ENCODE measurements at regions not wholly inside any gene's neighbourhood (a gene's known extent, or its start where the extent isn't known, plus 50 kb on each side); places are given as distances from the start of the nearest gene placed in this dataset.

- DNase-seq (ENCODE audit: low spot score), result no peak
These were observed 292.3 kb upstream of the SIX2 start for GRCh38 chr2:45301307-45302277.

- DNase-seq (ENCODE audit: low spot score), result no peak
These were observed 290.9 kb upstream of the SIX2 start for GRCh38 chr2:45300026-45300750.

GRCh38 chr2:45299361-45299760 lies 290.1 kb upstream of the SIX2 start:
- DNase-seq (ENCODE audit: low spot score), result no peak

GRCh38 chr2:45293182-45293581 lies 283.9 kb upstream of the SIX2 start:
- no peak for DNase-seq (ENCODE audit: low spot score)

- no peak for DNase-seq (ENCODE audit: low spot score)
These were observed 282.0 kb upstream of the SIX2 start for GRCh38 chr2:45291296-45291701.

DNA sequence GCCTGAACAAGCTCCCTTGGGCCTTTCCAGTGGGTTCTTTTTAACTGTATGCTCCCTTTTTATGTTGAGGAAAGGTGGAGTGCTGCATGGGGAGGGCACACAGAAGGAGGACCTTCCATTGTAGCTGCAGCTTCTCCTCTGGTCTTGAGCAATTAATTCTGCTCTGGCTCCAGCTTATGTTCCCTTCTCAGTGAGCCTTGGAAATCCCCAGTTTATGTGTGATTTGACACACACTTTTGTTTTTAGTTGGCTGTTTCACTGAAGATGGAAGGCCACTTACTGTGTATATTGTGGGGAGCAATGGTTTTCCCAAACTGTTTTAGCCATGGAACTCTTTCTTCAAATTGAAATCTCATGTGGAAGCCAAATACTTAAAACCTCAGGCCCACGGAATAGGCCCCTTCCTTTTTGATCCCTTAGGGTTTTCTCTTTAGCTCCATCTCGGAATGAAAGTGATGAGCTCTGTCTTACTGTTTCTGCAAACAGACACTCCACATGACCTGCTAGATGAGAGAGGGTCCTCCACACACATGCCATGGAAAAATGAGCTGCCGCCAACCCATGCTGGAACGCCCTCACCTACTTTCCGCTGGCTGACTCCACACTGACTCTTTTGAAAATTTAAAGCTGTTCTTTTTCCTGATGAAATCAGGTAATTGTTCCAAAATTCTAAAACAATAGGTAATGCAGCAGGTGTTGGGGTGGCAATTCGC lies 280.9 kb upstream of the SIX2 start:
- DNase-seq (ENCODE audit: low spot score), result no peak

DNA sequence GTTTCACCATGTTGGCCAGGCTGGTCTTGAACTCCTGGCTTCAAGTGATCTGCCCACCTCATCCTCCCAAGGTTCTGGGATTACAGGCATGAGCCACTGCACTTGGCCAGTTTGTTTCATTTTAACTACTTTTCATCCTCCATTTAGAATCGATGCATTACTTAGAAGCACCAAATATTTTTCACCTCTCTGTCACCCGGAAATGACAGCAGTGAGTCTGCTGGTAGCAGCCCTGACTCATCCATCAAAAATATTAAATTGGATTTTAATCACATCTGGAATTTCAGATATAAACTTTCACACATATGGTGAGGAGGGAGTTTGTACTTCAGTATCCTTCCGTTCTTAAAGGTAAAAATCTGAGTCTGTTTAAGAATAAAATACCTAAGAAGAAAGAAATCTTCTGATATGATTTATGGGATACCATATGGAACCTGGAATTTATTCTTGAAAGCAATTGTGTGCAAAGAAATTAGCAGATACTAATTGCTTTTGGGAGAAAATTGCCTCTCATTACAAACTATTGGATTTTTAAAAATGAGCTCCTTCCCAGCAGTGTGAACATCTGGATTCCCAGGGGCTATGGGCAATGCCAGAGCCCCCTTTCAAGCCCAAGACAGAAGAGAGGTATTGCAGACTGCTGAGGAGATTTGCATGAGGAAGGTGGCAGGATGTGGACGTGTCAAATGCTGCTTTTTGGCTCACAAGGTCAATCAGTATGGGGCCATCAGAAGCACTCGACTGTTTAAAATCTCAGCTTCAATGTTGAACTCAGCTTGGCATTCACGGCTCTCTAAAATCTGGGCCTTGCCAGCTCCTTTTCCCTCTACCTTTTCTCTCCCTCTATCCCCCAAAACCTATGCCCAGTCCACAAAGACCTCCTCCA lies 279.5 kb upstream of the SIX2 start:
- DNase-seq (ENCODE audit: low spot score), result no peak

DNA sequence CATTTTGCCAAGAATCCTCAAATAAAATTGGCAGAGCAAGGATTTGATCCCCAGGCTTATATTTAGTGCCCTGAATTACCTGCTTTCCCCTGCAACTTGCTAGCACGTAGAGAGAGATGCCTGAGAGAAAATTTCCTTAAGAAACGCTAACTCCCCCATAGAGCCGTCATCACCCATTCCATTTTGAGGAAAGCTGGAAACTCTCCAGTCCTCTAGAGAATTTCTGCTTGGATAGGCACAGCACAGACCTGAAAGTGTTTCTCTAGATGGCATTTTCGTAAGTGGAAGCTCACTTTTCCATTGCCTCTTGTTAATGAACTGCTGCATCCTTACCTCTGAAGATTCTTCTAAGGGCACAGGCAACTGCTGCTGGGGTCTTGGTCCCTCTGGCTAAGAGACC lies 277.8 kb upstream of the SIX2 start:
- DNase-seq (ENCODE audit: low spot score), result no peak

DNA sequence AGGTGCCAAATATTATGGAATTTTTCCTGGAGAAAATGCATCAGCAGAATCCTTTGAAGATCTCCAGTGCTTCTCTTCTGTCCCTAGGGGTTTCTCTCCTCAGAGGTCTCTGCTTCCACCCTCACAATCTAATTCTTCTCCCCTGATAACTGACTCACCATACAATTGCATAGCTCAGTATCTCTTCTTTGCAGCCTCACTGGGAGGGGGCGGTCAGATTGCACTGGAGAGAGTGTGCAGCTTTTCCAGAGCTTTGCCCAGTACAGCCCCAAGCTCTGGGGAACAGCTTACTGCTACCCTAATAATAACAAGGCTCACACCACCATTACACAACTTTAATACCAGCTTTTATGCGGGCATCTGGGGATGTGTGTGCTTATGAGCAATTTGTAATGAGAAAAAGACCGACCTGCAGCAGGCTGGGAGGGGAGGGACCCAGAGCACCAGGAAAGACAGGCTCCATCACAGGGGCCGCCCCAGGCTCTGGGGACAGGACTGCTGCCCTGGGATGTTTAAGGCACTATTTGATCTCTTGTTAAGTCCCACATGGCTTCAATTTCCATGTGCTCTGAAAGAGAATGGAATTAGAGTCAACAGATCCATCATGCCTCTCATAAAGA lies 276.6 kb upstream of the SIX2 start:
- DNase-seq (ENCODE audit: low spot score), result no peak

- no peak for DNase-seq (ENCODE audit: low spot score)
These were observed 276.1 kb upstream of the SIX2 start for GRCh38 chr2:45285311-45285710.

DNA sequence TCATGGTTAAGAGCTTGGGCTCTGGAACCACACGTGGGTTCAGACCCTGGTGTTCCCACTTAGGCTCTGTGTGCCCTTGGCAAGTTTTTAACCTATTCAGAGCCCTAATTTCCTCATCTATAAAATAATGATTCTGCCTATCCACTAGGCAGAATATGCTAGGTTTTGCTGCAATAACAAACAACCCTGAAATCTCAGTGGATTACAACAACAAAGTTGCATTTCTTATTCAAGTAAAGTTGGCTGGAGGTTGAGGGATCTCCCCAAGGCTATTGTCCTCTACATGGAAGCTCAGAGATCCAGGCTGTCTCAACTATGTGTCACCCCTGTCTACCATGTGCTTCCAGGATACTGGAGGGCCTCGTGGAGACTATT lies 275.4 kb upstream of the SIX2 start:
- DNase-seq (ENCODE audit: low spot score), result no peak

GRCh38 chr2:45283764-45284620 lies 274.7 kb upstream of the SIX2 start:
- DNase-seq (ENCODE audit: low spot score), result no peak

DNA sequence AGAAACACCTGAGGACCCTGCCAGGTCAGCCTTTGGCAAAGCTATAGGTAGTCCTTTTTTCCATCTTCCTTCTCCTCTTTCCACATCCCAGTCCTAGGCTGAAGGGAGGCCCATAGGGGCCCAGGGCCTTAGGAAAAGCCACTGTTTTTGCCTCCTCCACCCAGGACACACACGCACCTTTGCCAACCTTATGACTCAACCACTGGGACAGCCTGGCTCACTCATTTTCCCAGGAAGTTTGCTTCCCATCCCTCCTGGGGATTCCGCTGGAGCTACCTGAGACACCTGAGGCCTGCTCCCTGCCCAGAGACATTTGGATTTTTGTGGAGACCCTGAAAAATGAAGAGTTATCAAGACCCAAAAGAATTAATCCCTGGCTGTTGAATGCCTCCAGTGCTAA lies 273.4 kb upstream of the SIX2 start:
- DNase-seq (ENCODE audit: low spot score), result no peak

DNA sequence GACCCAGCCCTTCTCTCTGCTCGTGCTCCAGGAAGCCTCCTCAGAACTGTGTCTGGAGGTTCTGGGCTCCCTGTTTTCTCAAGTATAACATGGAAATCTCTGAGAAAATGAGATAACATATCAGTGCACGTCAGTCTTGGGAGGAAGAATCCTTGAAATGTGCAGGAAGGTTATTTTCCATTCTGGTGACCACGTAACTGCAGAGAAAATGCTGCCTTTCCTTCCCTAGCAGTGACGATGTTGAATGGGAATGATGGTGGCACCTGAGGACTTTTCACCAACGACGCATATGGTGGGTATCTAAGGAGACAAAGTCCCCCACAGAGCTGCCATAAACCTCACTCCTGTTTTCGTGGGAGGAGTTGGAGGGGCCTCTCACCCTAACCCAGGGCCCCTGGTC lies 272.1 kb upstream of the SIX2 start:
- no peak for DNase-seq (ENCODE audit: low spot score)

GRCh38 chr2:45280794-45281193 lies 271.5 kb upstream of the SIX2 start:
- no peak for DNase-seq (ENCODE audit: low spot score)

GRCh38 chr2:45279356-45279755 lies 270.1 kb upstream of the SIX2 start:
- no peak for DNase-seq (ENCODE audit: low spot score)

GRCh38 chr2:45278365-45279078 lies 269.3 kb upstream of the SIX2 start:
- DNase-seq (ENCODE audit: low spot score), result no peak

DNA sequence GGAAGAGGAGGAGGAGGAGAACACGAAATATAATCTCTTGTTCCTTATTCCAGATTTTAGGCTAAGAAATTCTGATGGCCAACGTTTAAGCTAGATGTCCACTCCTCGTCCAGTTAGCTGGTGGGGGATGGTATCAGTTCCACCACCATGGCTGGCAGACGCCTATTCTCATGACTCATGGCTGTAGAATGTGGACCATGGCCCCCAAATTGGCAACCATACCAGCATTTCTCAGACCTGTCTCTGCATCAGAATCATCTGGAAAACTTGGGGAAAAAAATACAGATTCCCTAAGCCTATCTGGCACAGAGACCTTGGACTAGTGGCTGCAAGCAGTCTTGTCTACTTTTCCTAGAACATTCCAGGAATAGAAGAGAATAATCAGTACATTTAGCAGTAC lies 267.7 kb upstream of the SIX2 start:
- no peak for DNase-seq (ENCODE audit: low spot score)

GRCh38 chr2:45275806-45276205 lies 266.6 kb upstream of the SIX2 start:
- DNase-seq (ENCODE audit: low spot score), result no peak
